GM19463 (cell line): ENCODE measurements at regions not wholly inside any gene's neighbourhood (a gene's known extent, or its start where the extent isn't known, plus 50 kb on each side); places are given as distances from the start of the nearest gene placed in this dataset.
"Not testable (repeated sequence)": the region's sequence is repeated elsewhere in the genome, so short reads cannot be mapped to it uniquely, and the experiment has no call there.

Source experiments
- ATAC-seq: cut with Tn5 transposase; IDR thresholded peaks from one replicate; pipeline ENCODE4 v1.9.1; 2021; ENCODE audit warnings: mild to moderate bottlenecking, moderate library complexity; ENCODE audit not compliant: unreplicated experiment

GRCh38 chr3:152574461-152575079 lies 260.4 kb upstream of the P2RY1 start:
- peak; percentile 87 for ATAC-seq

- no peak for ATAC-seq
These were observed 256.2 kb upstream of the P2RY1 start for GRCh38 chr3:152578769-152579168.

DNA sequence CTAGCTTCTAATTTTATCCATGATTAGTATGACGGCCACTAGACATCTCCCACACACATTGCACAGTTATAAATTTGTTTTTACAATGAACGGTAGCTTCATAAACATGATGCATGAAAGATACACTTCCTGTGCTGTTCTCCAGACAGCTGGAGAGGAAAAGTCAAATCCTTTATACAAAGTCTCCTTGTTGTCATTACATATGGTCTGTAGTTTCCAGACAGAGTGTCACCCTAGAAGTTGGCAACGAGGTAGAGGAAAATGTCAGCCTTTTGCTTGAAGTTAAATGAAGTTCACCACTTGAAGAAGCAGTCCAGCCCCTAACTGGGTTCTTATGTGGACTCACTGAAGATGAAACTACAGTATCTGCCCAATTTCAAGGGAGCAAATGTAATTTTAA lies 253.0 kb upstream of the P2RY1 start:
- no peak for ATAC-seq

GRCh38 chr3:152583963-152584362 lies 251.0 kb upstream of the P2RY1 start:
- no peak for ATAC-seq

DNA sequence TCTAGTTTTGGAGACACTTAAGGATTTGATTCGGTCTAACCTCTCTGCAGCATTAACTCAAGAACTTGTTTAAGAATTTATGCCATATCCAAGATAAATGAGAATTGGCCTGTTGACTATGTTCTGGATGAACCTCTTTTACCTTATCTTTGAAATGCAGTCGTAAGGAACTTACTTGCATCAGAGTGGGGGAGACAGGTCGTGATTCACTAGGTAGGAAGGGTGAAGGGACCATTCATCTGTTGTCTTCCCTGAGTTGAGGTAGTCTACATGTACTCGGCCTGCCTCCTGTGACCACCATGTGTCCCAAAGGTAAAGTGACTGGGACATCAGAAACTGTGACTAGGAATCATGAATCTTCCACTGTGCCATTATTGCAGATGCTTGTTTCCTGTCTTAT lies 248.0 kb upstream of the P2RY1 start:
- ATAC-seq = no peak

GRCh38 chr3:152587861-152588260 lies 247.1 kb upstream of the P2RY1 start:
- ATAC-seq = no peak

GRCh38 chr3:152589644-152590043 lies 245.3 kb upstream of the P2RY1 start:
- ATAC-seq = no peak

DNA sequence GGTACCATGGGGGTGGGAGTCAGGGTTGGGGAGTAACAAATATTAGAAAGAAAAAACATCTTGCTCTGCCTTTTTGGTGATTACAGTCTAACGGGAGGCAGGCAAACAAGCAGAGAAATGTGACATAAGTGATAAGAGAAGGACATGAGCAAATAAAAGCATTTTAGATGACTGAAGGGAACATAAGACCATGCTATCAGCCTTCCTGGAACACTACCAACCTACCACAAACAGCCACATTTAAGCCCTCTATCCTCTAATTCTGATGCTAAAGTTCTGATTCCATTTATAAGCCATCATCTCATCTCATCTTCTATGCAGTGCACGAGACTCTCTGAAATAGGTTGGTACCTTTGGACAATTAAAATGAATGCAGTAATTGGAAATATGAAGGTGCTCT lies 243.4 kb upstream of the P2RY1 start:
- no peak for ATAC-seq

DNA sequence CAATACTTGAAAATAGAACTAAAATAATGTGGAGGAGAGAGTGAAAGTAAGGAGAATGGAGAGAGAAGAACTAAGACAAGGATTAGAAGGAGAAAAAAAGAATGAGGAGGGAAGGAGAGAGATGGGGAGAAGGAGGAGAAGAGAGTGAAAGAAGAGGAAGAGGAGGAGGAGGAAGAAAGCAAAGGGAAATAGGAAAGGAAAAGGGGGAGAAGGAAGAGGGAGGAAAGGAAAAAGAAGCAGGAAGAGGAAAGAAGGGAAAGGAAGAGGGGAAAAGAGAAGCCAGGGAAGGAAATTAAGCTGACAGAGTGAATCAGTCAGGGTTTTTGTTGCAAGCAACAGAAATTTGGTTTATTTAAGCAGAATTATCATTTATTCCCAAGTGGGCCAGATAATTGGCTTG lies 241.7 kb upstream of the P2RY1 start:
- no peak for ATAC-seq

DNA sequence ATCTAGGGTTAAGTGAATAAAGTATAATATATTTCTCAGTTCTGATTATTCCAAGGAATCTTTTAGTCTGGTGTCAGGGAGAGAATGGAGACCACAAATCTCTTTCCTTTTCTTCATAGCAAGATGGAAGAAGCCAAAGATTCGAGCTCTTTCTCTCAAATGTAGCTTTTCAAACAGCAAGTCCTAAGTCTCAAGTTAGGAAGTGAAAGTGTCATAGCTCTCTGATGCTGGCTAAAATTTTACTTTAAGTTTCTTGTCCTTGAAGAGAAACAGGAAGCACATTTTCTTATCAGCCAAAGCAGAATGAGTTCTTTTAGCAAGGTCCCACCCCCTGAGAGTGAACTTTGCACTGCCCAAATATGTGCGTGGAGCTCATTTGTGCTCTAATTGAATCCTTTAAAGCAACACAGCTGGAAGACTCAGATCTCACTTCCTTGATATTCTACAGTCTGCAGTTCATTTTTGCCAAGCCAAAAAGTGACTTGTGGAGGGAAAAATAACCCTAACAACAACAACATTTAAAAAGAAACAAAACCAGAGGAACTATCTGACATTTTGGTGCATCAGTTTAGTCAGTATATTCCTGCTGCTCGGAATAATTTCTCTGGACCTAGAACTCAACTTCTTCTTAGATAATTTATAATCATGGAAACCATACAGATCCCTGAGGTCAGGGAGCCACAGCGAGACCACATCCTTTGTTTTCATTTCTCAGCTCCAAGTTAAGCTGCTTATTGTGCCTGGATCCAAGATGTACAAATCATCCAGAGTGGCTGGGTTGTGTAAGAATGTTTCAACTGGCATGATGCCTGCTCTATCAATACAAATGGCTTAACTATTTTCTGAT lies 238.7 kb upstream of the P2RY1 start:
- peak; percentile 99 for ATAC-seq

DNA sequence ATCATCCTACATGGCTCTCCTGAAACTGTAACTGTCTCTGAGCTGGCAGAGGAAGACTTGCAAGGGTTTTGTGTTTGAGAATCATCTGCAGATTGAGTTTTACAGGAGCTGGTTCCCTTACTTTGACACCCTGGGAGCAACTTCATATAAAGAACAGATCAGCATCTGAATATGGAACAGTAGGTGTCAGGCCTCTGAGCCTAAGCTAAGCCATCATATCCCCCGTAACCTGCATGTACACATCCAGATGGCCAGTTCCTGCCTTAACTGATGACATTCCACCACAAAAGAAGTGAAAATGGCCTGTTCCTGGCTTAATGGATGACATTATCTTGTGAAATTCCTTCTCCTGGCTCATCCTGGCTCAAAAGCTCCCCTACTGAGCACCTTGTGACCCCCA lies 238.1 kb upstream of the P2RY1 start:
- ATAC-seq = not testable (repeated sequence)

- ATAC-seq = no peak
These were observed 228.8 kb upstream of the P2RY1 start for GRCh38 chr3:152606146-152606545.

DNA sequence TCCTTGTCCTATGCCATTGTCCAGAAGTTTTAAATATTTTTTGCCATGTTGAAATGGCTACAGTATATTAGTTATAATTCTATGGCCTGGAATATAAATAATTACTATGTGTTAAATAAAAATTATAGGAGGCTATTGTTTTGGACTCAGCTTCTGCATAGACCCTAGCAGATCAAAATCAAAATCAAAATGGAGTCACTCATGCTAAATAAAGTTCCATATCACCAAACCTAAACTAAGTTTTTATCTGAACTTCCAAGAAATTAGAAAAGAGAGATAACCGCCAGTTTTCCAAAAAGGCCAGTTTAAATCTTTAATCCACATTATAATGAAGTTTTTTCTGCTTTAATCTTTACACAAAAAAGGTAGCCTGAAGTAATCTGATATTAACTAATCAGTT lies 227.8 kb upstream of the P2RY1 start:
- no peak for ATAC-seq

DNA sequence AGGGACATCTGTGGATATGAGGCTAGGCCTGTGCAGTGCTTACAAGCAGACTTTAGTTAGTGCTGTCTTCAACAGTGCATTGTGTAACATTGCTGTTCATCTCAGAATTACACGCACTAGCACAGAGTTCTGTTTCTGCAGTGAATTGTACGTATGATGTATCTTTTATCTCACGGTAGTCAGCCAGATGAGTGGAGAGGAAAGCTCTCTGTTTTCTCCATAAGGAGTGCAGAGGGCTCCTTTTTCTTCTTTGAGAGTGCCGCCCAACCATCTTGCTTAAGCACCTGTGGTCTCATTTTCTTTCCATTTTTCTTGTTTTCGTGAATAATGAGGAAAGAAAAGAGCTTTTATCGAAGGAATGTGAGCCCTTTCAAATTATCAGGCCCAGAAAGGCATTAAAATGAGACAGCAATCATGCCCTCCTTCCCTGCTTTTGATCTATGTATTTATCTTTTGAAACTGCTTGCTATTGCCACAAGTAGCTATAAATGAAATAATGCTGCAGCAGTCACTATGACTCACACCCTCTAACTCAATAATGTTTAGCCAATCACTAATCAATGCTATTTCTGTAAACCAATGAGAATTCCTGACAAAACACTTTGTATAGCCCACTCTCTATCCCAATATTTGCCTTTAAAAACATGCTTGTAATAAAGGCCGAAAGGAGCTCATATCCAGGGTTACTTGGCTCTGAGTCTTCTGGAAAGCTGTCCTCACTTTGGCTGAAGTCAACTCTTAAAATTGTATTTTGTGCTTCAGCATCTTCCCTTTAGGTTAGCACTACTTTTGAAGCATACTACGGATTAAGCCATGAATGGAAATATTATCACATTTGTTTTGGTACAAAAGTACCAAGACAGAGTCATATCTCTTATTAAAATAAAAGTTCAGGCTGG lies 226.0 kb upstream of the P2RY1 start:
- ATAC-seq = no peak

- ATAC-seq = no peak
These were observed 225.0 kb upstream of the P2RY1 start for GRCh38 chr3:152609891-152610290.

- no peak for ATAC-seq
These were observed 224.3 kb upstream of the P2RY1 start for GRCh38 chr3:152610622-152611021.

DNA sequence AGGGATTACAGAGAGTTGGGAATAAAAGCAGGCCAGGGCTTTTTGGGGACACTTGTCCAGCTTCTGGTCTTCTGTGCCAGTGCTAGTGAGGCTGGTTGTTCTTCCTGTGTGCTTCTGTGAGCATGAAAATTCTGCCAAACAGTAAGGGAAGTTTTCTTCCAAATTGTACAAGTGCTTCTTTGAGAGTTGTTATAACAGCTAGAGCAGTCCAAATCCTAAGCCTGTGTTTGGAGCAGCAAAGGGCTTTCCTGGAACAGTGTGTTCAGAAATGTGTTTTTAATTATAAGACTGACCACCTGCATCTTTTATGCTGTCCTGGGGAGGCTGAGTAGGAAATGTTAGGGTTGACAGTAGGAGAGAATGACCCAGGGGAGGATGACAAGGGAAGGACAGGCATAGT lies 223.0 kb upstream of the P2RY1 start:
- ATAC-seq = no peak

DNA sequence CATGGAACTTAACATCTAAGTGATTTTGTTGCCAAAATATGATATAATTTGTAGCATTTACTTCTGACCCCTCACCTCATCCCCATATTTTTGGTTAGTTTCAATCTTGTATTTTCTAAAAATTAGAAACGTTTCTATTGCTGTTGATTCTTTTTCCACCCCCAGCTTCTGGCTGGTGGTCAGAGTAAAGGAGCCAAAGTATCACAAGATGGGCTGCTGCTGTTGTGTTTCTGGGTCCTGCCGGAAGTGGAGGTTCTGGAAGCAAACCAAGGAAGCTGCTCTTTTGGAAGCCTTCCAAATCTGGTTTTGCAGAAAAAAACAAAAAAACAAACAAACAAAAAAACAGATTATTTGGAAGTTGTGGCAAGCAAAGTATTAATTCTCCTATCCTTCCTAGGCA lies 221.1 kb upstream of the P2RY1 start:
- no peak for ATAC-seq

GRCh38 chr3:152615681-152616080 lies 219.2 kb upstream of the P2RY1 start:
- ATAC-seq = no peak

- no peak for ATAC-seq
These were observed 217.3 kb upstream of the P2RY1 start for GRCh38 chr3:152617609-152618008.

- no peak for ATAC-seq
These were observed 216.4 kb upstream of the P2RY1 start for GRCh38 chr3:152618529-152618928.

DNA sequence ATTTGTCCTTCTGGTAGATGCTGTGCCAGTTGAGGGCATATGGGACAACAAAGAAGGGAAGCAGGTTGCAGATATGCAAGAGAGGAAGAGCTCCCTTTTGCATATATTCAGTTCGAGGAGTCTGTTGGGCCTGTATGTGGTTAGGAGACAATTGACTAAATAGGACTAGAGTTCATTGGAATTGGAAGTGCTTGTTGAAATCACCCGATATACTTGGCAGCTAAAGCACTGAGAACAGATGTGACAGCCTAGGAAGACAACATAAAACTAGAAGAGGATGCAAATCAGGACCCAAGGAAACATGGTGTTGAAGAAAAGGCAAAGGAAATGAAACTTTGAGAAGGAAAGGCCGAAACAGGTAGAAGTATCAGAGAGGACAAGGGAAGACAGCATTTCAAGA lies 215.2 kb upstream of the P2RY1 start:
- ATAC-seq = no peak
